ENCODE measurements at regions not wholly inside any gene's neighbourhood (a gene's known extent, or its start where the extent isn't known, plus 50 kb on each side); places are given as distances from the start of the nearest gene placed in this dataset.

- TF ChIP-seq HIC1 (tag by site-specific recombination; IDR thresholded peaks at IDR 0.05) (no peak), ZNF747 (tag by site-specific recombination; IDR thresholded peaks at IDR 0.05) (no peak), ZSCAN23 (tag by site-specific recombination; IDR thresholded peaks at IDR 0.05) (no peak), ZBTB26 (tag by site-specific recombination; optimal IDR thresholded peaks at IDR 0.05) (no peak), YY1 (tag by site-specific recombination; IDR thresholded peaks at IDR 0.05) (no peak)
These were observed 75.2 kb upstream of the UBL3 start for GRCh38 chr13:29925457-29926097.
